ENCODE measurements at regions not wholly inside any gene's neighbourhood (a gene's known extent, or its start where the extent isn't known, plus 50 kb on each side); places are given as distances from the start of the nearest gene placed in this dataset.

GRCh38 chr4:20643631-20644030 is 56.6 kb upstream of the PACRGL start:
- no peak for DNase-seq (ENCODE audit: low read depth)

GRCh38 chr4:20645236-20645635 is 55.0 kb upstream of the PACRGL start:
- no peak for DNase-seq (ENCODE audit: low read depth)

GRCh38 chr4:20646287-20646686 is 54.0 kb upstream of the PACRGL start:
- DNase-seq (ENCODE audit: low read depth): no peak
